ENCODE measurements at regions not wholly inside any gene's neighbourhood (a gene's known extent, or its start where the extent isn't known, plus 50 kb on each side); places are given as distances from the start of the nearest gene placed in this dataset.

- TF ChIP-seq, protein P1, sequence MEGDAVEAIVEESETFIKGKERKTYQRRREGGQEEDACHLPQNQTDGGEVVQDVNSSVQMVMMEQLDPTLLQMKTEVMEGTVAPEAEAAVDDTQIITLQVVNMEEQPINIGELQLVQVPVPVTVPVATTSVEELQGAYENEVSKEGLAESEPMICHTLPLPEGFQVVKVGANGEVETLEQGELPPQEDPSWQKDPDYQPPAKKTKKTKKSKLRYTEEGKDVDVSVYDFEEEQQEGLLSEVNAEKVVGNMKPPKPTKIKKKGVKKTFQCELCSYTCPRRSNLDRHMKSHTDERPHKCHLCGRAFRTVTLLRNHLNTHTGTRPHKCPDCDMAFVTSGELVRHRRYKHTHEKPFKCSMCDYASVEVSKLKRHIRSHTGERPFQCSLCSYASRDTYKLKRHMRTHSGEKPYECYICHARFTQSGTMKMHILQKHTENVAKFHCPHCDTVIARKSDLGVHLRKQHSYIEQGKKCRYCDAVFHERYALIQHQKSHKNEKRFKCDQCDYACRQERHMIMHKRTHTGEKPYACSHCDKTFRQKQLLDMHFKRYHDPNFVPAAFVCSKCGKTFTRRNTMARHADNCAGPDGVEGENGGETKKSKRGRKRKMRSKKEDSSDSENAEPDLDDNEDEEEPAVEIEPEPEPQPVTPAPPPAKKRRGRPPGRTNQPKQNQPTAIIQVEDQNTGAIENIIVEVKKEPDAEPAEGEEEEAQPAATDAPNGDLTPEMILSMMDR (IDR thresholded peaks at IDR 0.05; ENCODE audit: borderline replicate concordance, extremely low read depth, low read length, poor library complexity, severe bottlenecking): no peak
- no peak for TF ChIP-seq EZH2 (IDR thresholded peaks at IDR 0.05; ENCODE audit: borderline replicate concordance, low read depth, low read length, severe bottlenecking)
- Histone ChIP-seq H3K9ac (ENCODE audit: low read depth, low read length) (no peak overlapping the region), H3K36me3 (ENCODE audit: insufficient read depth, low read length) (no peaks in the 10 kb centered on the region), H3K9me3 (ENCODE audit: insufficient read depth, low read length, severe bottlenecking) (no peaks in the 10 kb centered on the region), H3K79me2 (ENCODE audit: insufficient read depth, low read length) (no peaks in the 10 kb centered on the region), H2AFZ (ENCODE audit: low read depth, low read length) (no peak overlapping the region), H3K27ac (ENCODE audit: low read length) (no peak overlapping the region), H3K4me1 (ENCODE audit: insufficient read depth, low read length) (no peaks in the 10 kb centered on the region), H3K4me3 (ENCODE audit: low read depth in 1 of 2, low read length in 2 of 2) (no peak overlapping the region), H3K27me3 (ENCODE audit: insufficient read depth, low read length, poor library complexity) (peaks cover 3% of the 10 kb centered on the region), H3K4me2 (ENCODE audit: insufficient read depth, low read length) (no peak overlapping the region), H4K20me1 (ENCODE audit: insufficient read depth, low read length) (no peaks in the 10 kb centered on the region)
- ATAC-seq (ENCODE audit: insufficient read depth, low read depth) (no peak), DNase-seq (no peak)
Observed at GRCh38 chr5:2455878-2456277, 295.6 kb downstream of the IRX2 start.

- Histone ChIP-seq H4K20me1 (ENCODE audit: insufficient read depth, low read length) (no peaks in the 10 kb centered on the region), H3K4me2 (ENCODE audit: insufficient read depth, low read length) (no peak overlapping the region), H3K9me3 (ENCODE audit: insufficient read depth, low read length, severe bottlenecking) (no peaks in the 10 kb centered on the region), H3K4me1 (ENCODE audit: insufficient read depth, low read length) (no peaks in the 10 kb centered on the region), H2AFZ (ENCODE audit: low read depth, low read length) (no peak overlapping the region), H3K4me3 (ENCODE audit: low read depth in 1 of 2, low read length in 2 of 2) (no peak overlapping the region), H3K9ac (ENCODE audit: low read depth, low read length) (no peak overlapping the region), H3K36me3 (ENCODE audit: insufficient read depth, low read length) (no peaks in the 10 kb centered on the region), H3K27ac (ENCODE audit: low read length) (no peak overlapping the region), H3K79me2 (ENCODE audit: insufficient read depth, low read length) (no peaks in the 10 kb centered on the region), H3K27me3 (ENCODE audit: insufficient read depth, low read length, poor library complexity) (peaks cover 8% of the 10 kb centered on the region)
- TF ChIP-seq, protein P1 (IDR thresholded peaks at IDR 0.05; ENCODE audit: borderline replicate concordance, extremely low read depth, low read length, poor library complexity, severe bottlenecking): no peak
- no peak for TF ChIP-seq EZH2 (IDR thresholded peaks at IDR 0.05; ENCODE audit: borderline replicate concordance, low read depth, low read length, severe bottlenecking)
- no peak for DNase-seq
- no peak for ATAC-seq (ENCODE audit: insufficient read depth, low read depth)
Observed at GRCh38 chr5:2454876-2455275, 296.6 kb downstream of the IRX2 start.

DNA sequence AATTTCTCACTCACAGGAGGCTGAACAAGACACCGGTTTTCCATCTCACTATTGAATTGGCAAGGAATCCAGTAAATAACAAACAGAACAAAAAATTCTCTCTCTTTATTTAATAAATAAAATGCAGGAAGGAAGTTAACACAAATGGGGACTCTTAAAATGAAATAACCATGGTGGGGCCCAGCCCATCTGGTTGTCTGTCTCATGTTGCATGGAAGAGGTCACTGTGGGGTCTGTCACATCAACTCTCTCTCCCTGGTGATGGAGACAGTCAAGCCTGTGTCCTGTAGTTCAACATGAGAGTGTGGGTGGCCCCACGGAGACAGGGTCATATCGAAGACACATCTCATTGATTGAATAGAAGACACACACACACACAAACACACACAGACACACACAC, 297.7 kb downstream of the IRX2 start:
- H3K4me1 ChIP-seq (ENCODE audit: insufficient read depth, low read length): no peaks in the 10 kb centered on the region
- peaks cover 5% of the 10 kb centered on the region for H3K27me3 ChIP-seq (ENCODE audit: insufficient read depth, low read length, poor library complexity)
- DNase-seq (no peak), ATAC-seq (ENCODE audit: insufficient read depth, low read depth) (no peak)
- no peak overlapping the region for H3K9ac ChIP-seq (ENCODE audit: low read depth, low read length)
- no peak overlapping the region for H3K27ac ChIP-seq (ENCODE audit: low read length)
- no peaks in the 10 kb centered on the region for H4K20me1 ChIP-seq (ENCODE audit: insufficient read depth, low read length)
- H3K4me3 ChIP-seq (ENCODE audit: low read depth in 1 of 2, low read length in 2 of 2): no peak overlapping the region
- H3K4me2 ChIP-seq (ENCODE audit: insufficient read depth, low read length): no peak overlapping the region
- no peaks in the 10 kb centered on the region for H3K36me3 ChIP-seq (ENCODE audit: insufficient read depth, low read length)
- no peaks in the 10 kb centered on the region for H3K9me3 ChIP-seq (ENCODE audit: insufficient read depth, low read length, severe bottlenecking)
- H2AFZ ChIP-seq (ENCODE audit: low read depth, low read length): no peak overlapping the region
- no peaks in the 10 kb centered on the region for H3K79me2 ChIP-seq (ENCODE audit: insufficient read depth, low read length)
- no peak for TF ChIP-seq EZH2 (IDR thresholded peaks at IDR 0.05; ENCODE audit: borderline replicate concordance, low read depth, low read length, severe bottlenecking)
- TF ChIP-seq, protein P1 (IDR thresholded peaks at IDR 0.05; ENCODE audit: borderline replicate concordance, extremely low read depth, low read length, poor library complexity, severe bottlenecking): no peak

- no peak overlapping the region for H2AFZ ChIP-seq (ENCODE audit: low read depth, low read length)
- no peak overlapping the region for H3K4me2 ChIP-seq (ENCODE audit: insufficient read depth, low read length)
- H4K20me1 ChIP-seq (ENCODE audit: insufficient read depth, low read length): no peaks in the 10 kb centered on the region
- H3K9me3 ChIP-seq (ENCODE audit: insufficient read depth, low read length, severe bottlenecking): no peaks in the 10 kb centered on the region
- no peaks in the 10 kb centered on the region for H3K4me1 ChIP-seq (ENCODE audit: insufficient read depth, low read length)
- no peaks in the 10 kb centered on the region for H3K79me2 ChIP-seq (ENCODE audit: insufficient read depth, low read length)
- TF ChIP-seq, protein P1 (IDR thresholded peaks at IDR 0.05; ENCODE audit: borderline replicate concordance, extremely low read depth, low read length, poor library complexity, severe bottlenecking): no peak
- no peak for TF ChIP-seq EZH2 (IDR thresholded peaks at IDR 0.05; ENCODE audit: borderline replicate concordance, low read depth, low read length, severe bottlenecking)
- ATAC-seq (ENCODE audit: insufficient read depth, low read depth): no peak
- DNase-seq: no peak
- no peaks in the 10 kb centered on the region for H3K36me3 ChIP-seq (ENCODE audit: insufficient read depth, low read length)
- no peak overlapping the region for H3K9ac ChIP-seq (ENCODE audit: low read depth, low read length)
- no peak overlapping the region for H3K27ac ChIP-seq (ENCODE audit: low read length)
- H3K4me3 ChIP-seq (ENCODE audit: low read depth in 1 of 2, low read length in 2 of 2): no peak overlapping the region
- H3K27me3 ChIP-seq (ENCODE audit: insufficient read depth, low read length, poor library complexity): peaks cover 4% of the 10 kb centered on the region
Observed at GRCh38 chr5:2451100-2451499, 300.4 kb downstream of the IRX2 start.

All from DND-41 (cell line).